Activated CD4-positive, CD25-positive, alpha-beta regulatory T cell treated with anti-CD3 and anti-CD28 coated beads, Interleukin-2, amount 50 U/mL, for 72 hours (primary cell): ENCODE measurements at regions not wholly inside any gene's neighbourhood (a gene's known extent, or its start where the extent isn't known, plus 50 kb on each side); places are given as distances from the start of the nearest gene placed in this dataset.

ENCODE experiments used
- DNase-seq: peaks from one replicate; pipeline ENCODE4 v3.0.0; 2021

DNA sequence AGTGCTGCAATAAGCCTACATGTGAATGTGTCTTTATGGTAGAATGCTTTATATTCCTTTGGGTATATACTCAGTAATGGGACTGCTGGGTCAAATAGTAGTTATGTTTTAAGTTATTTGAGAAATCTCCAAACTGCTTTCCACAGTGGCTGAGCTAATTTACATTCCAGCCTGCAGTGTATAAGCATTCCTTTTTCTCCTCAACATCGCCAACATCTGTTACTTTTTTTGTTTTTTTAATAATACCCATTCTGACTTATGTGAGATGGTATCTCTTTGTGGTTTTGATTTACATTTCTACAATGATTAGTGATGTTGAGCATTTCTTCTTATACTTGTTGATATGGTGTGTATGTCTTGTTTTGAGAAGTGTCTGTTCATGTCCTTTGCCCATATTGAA, 1186.2 kb downstream of the BCL11B start:
- no peak for DNase-seq

DNA sequence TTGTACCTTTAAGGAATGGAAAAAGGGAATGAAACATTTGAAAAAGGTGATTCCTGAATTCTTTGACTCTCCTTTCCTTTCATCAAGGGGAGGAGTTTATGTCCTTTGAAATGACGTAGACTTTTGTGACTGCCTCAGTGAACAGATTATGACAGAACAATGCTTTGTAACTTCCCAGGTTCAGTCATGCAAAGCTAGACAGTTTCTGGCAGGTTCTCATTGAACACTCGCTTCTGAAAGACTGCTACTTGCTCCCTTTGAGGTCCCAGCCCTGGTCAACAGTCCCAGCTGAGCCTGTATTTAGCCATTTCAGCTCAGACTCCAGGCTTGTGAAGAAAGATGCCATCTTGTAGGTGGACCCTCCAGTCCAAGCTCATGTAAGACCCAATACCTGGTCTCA, 1178.9 kb downstream of the BCL11B start:
- no peak for DNase-seq

GRCh38 chr14:98099527-98099926, 1172.5 kb downstream of the BCL11B start:
- no peak for DNase-seq

- no peak for DNase-seq
These were observed 1170.7 kb downstream of the BCL11B start for GRCh38 chr14:98101323-98101722.

DNA sequence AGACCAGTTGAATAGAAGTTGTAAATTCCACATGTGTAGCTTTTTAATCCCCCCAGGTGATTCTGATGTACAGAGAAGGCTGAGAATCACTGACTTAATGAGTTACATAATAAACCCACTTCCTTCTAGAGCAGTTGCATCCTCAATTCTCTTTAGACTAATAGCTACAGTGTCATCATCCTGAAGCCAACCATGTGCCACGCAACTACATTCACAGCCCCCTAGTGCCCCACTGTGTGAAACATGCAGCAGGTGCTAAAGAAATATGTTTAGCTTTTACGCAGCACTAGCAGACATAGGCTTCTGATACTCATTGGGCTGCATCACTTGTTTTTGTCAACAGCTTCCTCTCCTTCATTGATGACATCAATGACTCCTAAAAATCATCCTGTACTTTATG, 1168.3 kb downstream of the BCL11B start:
- no peak for DNase-seq

- no peak for DNase-seq
These were observed 1162.7 kb downstream of the BCL11B start for GRCh38 chr14:98109326-98109725.

DNA sequence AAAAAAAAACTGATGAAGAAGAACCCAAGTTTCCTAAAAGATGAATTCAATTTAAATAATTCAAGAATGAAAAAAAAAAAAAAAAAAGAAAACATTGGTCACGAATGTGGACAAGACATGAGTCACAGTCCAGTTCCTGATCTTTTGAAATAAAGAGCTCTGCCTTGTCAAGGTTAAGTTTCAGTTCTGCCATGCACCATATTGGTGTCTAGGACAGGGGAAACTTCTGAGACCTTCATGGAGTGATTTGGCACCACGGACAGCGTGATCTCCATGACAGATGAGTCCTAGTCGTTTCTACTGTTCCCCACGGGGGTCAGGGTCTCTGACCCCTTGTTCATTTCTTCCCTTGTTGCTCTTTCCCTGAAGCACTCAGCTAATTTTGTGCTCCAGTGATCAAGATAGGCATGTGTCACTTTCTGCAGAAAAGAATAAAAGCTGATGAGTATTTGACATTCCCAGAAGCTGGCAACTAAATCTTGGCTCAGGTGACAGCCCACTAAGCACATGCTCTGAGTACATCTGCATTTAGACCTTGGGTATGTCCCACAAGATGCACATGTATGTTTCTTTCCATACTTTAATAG, 1159.7 kb downstream of the BCL11B start:
- DNase-seq, result no peak

GRCh38 chr14:98114122-98114895, 1157.7 kb downstream of the BCL11B start:
- DNase-seq, result no peak

- no peak for DNase-seq
These were observed 1157.1 kb downstream of the BCL11B start for GRCh38 chr14:98114946-98115345.

GRCh38 chr14:98118749-98119148, 1153.2 kb downstream of the BCL11B start:
- no peak for DNase-seq

GRCh38 chr14:98119739-98120138, 1152.3 kb downstream of the BCL11B start:
- no peak for DNase-seq

- no peak for DNase-seq
These were observed 1151.0 kb downstream of the BCL11B start for GRCh38 chr14:98120831-98121464.

DNA sequence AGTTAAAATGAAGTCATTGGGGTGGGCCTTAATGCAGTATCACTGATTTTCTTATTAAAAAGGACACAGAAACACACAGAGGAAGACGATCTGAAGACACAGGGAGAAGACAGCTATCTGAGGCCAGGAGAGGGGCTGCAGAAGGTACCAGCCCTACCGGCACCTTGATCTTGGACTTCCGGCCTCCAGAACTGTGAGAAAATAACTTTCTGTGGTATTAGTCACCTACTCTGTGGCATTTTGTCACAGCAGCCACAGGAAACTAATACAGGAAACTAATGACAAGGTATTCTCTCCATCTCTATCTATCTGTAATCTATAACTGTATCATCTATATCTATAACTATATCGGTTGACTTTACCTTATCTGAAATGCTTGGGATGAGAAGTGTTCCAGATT, 1149.5 kb downstream of the BCL11B start:
- no peak for DNase-seq

DNA sequence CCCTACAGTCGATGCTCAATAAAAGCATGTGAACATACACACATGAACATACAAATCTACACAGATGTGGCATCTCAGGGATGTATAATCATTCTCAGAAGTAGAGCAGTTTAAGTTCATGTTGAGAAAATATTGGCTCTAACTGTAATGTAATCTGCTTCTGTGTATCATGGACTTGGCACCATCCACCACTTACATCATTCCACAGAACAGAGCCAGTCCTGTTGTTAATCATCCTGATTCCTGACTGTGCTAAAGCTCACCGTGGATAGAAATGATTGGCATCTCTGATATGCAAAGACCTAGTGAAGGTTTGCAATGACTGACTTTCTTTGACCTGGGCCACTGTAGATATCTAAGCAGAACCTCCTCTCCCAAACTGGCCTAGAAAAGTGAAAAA, 1141.3 kb downstream of the BCL11B start:
- no peak for DNase-seq

DNA sequence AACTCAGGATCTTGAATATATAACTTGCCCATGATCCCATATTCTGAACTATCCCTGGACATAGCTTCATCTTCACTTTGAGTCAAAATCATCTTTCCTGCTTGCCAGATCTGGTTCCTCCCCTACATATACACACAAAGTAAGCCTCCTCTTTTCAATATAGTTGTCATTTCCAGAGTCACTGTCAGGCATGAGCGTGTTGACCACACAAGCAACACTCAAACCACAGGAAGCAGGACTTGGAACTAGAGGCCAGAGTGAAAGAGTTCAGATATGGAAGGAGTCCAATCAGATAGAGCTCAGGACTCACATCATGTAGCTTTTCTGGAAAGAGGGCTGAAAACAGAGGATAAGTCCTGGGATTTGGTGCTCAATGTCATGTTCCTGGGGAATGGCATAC, 1140.6 kb downstream of the BCL11B start:
- no peak for DNase-seq

DNA sequence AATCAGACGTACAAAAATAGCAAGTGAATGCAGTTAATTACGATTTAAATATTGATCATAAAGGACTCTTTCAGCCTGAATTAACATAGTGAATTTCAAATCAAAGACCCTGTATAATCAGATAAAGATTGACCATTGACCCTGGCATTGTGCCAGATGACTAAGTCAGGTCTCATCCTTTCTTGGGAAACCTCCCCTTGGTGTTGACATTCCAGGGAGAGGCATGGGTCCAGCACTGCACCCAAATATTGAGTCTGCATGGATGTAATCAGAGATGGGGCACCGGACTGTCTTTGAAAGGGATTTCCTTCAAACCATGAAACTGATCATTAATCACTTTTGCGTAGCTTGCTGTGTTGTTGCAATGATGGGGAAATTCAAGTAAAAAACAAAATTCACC, 1138.2 kb downstream of the BCL11B start:
- no peak for DNase-seq

- peak; percentile 34 for DNase-seq
These were observed 1135.8 kb downstream of the BCL11B start for GRCh38 chr14:98136012-98136789.

GRCh38 chr14:98137131-98138025, 1134.6 kb downstream of the BCL11B start:
- no peak for DNase-seq

DNA sequence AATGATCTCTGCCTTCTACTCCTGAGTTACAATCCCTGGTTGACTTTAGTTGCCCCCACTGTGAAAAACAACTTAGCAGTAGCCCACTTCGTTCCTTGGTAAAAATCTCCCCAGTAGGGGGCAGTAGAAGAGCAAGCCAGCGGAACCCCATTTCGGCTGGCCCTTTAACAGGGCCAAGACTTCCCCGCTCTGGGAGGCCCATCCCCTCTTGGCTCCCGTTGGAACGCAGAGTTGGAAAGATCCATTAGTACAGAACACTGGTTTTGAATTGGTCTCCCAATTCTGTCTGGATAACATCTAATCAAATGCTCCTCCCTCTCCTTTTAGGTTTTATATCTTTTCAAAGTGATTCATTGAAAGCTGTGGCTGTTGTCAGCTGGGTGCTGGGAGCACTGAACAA, 1133.3 kb downstream of the BCL11B start:
- DNase-seq, result peak; percentile 58

- DNase-seq, result no peak
These were observed 1131.0 kb downstream of the BCL11B start for GRCh38 chr14:98140862-98141530.

DNA sequence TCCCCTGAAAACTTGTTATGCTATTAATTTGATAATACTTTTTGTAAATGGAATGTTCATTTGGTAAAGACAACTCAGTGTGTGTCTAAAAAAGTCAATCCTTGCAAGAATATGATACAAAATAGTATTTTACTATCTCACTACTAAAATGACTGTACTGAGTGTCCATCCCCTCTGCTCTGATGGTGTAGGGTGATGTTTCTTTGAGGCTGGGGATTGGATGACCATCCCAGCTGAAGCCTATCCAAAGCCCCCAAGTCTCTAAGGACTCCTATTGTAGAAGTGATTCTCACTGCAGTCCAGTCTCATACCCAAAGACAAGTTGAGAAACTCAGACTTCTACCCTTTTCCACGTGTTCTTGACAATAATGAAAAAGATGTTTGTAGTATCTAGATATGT, 1128.4 kb downstream of the BCL11B start:
- no peak for DNase-seq

DNA sequence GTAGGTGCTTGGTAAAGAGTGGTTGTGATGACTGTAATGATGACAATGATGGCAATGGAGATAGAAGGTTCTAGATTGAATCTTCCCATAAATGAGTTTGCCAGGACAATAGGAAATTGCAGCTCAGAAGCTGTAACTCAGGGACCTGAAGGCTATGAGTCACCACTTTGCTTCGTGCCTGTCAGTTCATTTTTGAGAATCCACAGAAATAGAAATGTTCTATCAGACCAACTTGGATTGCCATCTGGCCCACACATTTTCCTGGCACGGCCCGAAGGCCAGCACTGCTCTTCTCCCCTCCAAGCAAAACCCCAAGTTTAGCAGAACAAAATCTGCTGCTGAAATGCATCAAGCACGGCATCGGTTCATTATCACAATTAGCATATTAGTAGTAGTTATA, 1127.0 kb downstream of the BCL11B start:
- DNase-seq, result no peak
